ENCODE measurements at regions not wholly inside any gene's neighbourhood (a gene's known extent, or its start where the extent isn't known, plus 50 kb on each side); places are given as distances from the start of the nearest gene placed in this dataset.
"Not testable (repeated sequence)": the region's sequence is repeated elsewhere in the genome, so short reads cannot be mapped to it uniquely, and the experiment has no call there.

- no peak overlapping the region for H2AFZ ChIP-seq (ENCODE audit: low read length)
- TF ChIP-seq EZH2phosphoT487 (IDR thresholded peaks at IDR 0.05; ENCODE audit: borderline replicate concordance) (no peak), CTCF (conservative IDR thresholded peaks at IDR 0.05; ENCODE audit: low read length) (no peak)
These were observed 582.3 kb downstream of the EDEM1 start for GRCh38 chr3:5769825-5770224.

GRCh38 chr3:5774337-5774736, 586.8 kb downstream of the EDEM1 start:
- Histone ChIP-seq H3K9me2 (replicated peaks; ENCODE audit: low read depth, low read length) (no peaks in the 10 kb centered on the region), H3K9ac (ENCODE audit: low read depth, low read length, poor library complexity, severe bottlenecking) (no peak overlapping the region), H3K79me2 (ENCODE audit: insufficient read depth, low read length) (no peaks in the 10 kb centered on the region), H2AFZ (ENCODE audit: low read length) (no peak overlapping the region), H3K4me2 (ENCODE audit: low read depth, low read length, poor library complexity, severe bottlenecking) (no peak overlapping the region), H3K27me3 (ENCODE audit: insufficient read depth, low read length, poor library complexity, severe bottlenecking) (no peaks in the 10 kb centered on the region), H3F3A (ENCODE audit: low read depth) (no peaks in the 10 kb centered on the region), H3K9me3 (ENCODE audit: insufficient read depth, low read depth, low read length) (no peaks in the 10 kb centered on the region), H3K4me3 (ENCODE audit: low read length, poor library complexity, severe bottlenecking) (no peak overlapping the region), H3K36me3 (ENCODE audit: insufficient read depth, low read length) (no peaks in the 10 kb centered on the region), H4K20me1 (ENCODE audit: insufficient read depth, low read length, poor library complexity, severe bottlenecking) (no peaks in the 10 kb centered on the region), H3K4me1 (ENCODE audit: insufficient read depth, low read length, poor library complexity, severe bottlenecking) (no peaks in the 10 kb centered on the region)
- TF ChIP-seq CTCF (conservative IDR thresholded peaks at IDR 0.05; ENCODE audit: low read length) (no peak), EZH2phosphoT487 (IDR thresholded peaks at IDR 0.05; ENCODE audit: borderline replicate concordance) (no peak)

More at GRCh38 chr3:5769825-5770224, 582.3 kb downstream of the EDEM1 start:
- Histone ChIP-seq H3K4me3 (ENCODE audit: low read length, poor library complexity, severe bottlenecking) (no peak overlapping the region), H3K9me3 (ENCODE audit: insufficient read depth, low read depth, low read length) (no peaks in the 10 kb centered on the region; the same call in 1 of the 2 replicates), H3F3A (ENCODE audit: low read depth) (no peaks in the 10 kb centered on the region), H3K9ac (ENCODE audit: low read depth, low read length, poor library complexity, severe bottlenecking) (no peak overlapping the region), H3K9me2 (replicated peaks; ENCODE audit: low read depth, low read length) (no peaks in the 10 kb centered on the region), H3K36me3 (ENCODE audit: insufficient read depth, low read length) (no peaks in the 10 kb centered on the region), H3K4me2 (ENCODE audit: low read depth, low read length, poor library complexity, severe bottlenecking) (no peak overlapping the region), H4K20me1 (ENCODE audit: insufficient read depth, low read length, poor library complexity, severe bottlenecking) (no peaks in the 10 kb centered on the region), H3K4me1 (ENCODE audit: insufficient read depth, low read length, poor library complexity, severe bottlenecking) (no peaks in the 10 kb centered on the region), H3K27me3 (ENCODE audit: insufficient read depth, low read length, poor library complexity, severe bottlenecking) (no peaks in the 10 kb centered on the region), H3K79me2 (ENCODE audit: insufficient read depth, low read length) (no peaks in the 10 kb centered on the region)

- not testable (repeated sequence) for H3K27me3 ChIP-seq (ENCODE audit: insufficient read depth, low read length, poor library complexity, severe bottlenecking); H3K9ac ChIP-seq (ENCODE audit: low read depth, low read length, poor library complexity, severe bottlenecking); H3K79me2 ChIP-seq (ENCODE audit: insufficient read depth, low read length); H3K9me2 ChIP-seq (replicated peaks; ENCODE audit: low read depth, low read length); H2AFZ ChIP-seq (ENCODE audit: low read length); H3K36me3 ChIP-seq (ENCODE audit: insufficient read depth, low read length); H3K4me2 ChIP-seq (ENCODE audit: low read depth, low read length, poor library complexity, severe bottlenecking); H3K4me3 ChIP-seq (ENCODE audit: low read length, poor library complexity, severe bottlenecking); H4K20me1 ChIP-seq (ENCODE audit: insufficient read depth, low read length, poor library complexity, severe bottlenecking); H3K4me1 ChIP-seq (ENCODE audit: insufficient read depth, low read length, poor library complexity, severe bottlenecking); H3K9me3 ChIP-seq (ENCODE audit: insufficient read depth, low read depth, low read length); H3F3A ChIP-seq (ENCODE audit: low read depth)
These were observed 587.6 kb downstream of the EDEM1 start for GRCh38 chr3:5775100-5775499.

GRCh38 chr3:5784690-5785089, 597.2 kb downstream of the EDEM1 start:
- H3K9me2 ChIP-seq (replicated peaks; ENCODE audit: low read depth, low read length), result no peaks in the 10 kb centered on the region
- no peaks in the 10 kb centered on the region for H3K36me3 ChIP-seq (ENCODE audit: insufficient read depth, low read length)
- no peaks in the 10 kb centered on the region for H3K9me3 ChIP-seq (ENCODE audit: insufficient read depth, low read depth, low read length)
- TF ChIP-seq EZH2phosphoT487 (IDR thresholded peaks at IDR 0.05; ENCODE audit: borderline replicate concordance), result no peak
- TF ChIP-seq CTCF (conservative IDR thresholded peaks at IDR 0.05; ENCODE audit: low read length), result no peak
- H3K4me2 ChIP-seq (ENCODE audit: low read depth, low read length, poor library complexity, severe bottlenecking), result no peak overlapping the region
- H3K79me2 ChIP-seq (ENCODE audit: insufficient read depth, low read length), result no peaks in the 10 kb centered on the region
- no peaks in the 10 kb centered on the region for H3K27me3 ChIP-seq (ENCODE audit: insufficient read depth, low read length, poor library complexity, severe bottlenecking)
- H3K4me3 ChIP-seq (ENCODE audit: low read length, poor library complexity, severe bottlenecking), result no peak overlapping the region
- H2AFZ ChIP-seq (ENCODE audit: low read length), result no peak overlapping the region
- no peak overlapping the region for H3K9ac ChIP-seq (ENCODE audit: low read depth, low read length, poor library complexity, severe bottlenecking)
- H4K20me1 ChIP-seq (ENCODE audit: insufficient read depth, low read length, poor library complexity, severe bottlenecking), result no peaks in the 10 kb centered on the region
- no peaks in the 10 kb centered on the region for H3F3A ChIP-seq (ENCODE audit: low read depth)
- no peaks in the 10 kb centered on the region for H3K4me1 ChIP-seq (ENCODE audit: insufficient read depth, low read length, poor library complexity, severe bottlenecking)

All from Loucy (cell line).